Iris pigment epithelial cell (primary cell): ENCODE measurements at regions not wholly inside any gene's neighbourhood (a gene's known extent, or its start where the extent isn't known, plus 50 kb on each side); places are given as distances from the start of the nearest gene placed in this dataset.
A peak's percentile ranks its signal among the peaks of the same experiment; 100 is the strongest.
"Not testable (repeated sequence)": the region's sequence is repeated elsewhere in the genome, so short reads cannot be mapped to it uniquely, and the experiment has no call there.

Source experiments
- DNase-seq: peaks from one replicate; pipeline ENCODE4 v3.0.0-alpha.2; 2011; ENCODE audit warnings: low read depth

GRCh38 chr16:87033541-87034300, 283.5 kb downstream of the C16orf95 start:
- no peak for DNase-seq

GRCh38 chr16:87034317-87034716, 282.9 kb downstream of the C16orf95 start:
- no peak for DNase-seq

DNA sequence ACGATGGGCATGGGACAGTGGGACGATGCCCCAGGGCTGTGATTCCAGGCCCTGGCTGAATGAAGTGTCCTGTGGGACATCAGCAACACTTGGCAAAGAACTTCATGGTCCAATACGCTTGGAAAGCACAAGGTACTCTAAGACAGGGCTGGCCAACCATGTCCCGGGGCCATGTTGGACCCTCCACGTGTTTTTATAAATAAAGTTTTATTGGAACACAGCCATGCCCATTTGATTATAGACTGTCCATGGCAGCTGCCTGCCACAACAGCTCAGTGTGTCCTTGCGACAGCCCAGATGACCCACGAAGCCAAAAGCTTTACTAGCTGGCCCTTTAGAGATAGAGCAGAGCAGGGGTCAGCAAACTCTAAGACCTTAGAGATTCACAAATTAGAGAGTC, 282.1 kb downstream of the C16orf95 start:
- DNase-seq: no peak

DNA sequence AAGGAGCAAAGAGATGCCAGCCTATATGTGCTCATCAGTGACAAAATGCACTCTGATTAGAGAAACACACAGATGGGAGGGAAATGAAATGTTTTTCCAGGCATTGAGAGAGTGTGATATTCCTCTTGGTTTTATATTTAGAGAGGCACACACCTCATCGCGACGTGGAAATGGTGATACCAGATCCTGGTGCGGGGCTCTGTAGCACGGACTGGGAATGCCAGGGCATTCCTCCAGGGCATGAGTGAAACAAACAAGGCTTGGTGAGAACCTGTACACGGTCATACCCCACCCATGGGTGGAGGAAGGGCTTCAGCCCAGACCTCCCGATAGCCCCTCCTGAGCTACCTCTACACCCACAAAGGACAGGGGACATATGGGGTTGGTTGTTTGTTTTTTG, 280.2 kb downstream of the C16orf95 start:
- DNase-seq: no peak

DNA sequence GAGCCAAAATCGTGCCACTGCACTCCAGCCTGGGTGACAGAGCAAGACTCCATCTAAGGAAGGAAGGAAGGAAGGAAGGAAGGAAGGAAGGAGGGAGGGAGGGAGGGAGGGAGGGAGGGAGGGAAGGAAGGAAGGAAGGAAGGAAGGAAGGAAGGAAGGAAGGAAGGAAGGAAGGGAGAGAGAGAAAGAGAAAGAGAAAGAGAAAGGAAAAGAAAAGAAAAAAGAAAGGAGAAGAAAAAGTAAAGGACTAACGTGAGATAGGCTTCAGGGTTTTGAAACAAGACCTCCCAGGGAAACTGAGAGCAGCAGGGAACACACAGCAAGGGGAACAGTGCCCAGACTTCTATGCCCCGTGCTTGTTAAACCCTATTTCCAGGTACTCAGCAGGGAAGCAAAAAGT, 278.7 kb downstream of the C16orf95 start:
- not testable (repeated sequence) for DNase-seq

- no peak for DNase-seq
These were observed 276.7 kb downstream of the C16orf95 start for GRCh38 chr16:87040169-87041117.

GRCh38 chr16:87041286-87041685, 275.9 kb downstream of the C16orf95 start:
- DNase-seq: no peak

DNA sequence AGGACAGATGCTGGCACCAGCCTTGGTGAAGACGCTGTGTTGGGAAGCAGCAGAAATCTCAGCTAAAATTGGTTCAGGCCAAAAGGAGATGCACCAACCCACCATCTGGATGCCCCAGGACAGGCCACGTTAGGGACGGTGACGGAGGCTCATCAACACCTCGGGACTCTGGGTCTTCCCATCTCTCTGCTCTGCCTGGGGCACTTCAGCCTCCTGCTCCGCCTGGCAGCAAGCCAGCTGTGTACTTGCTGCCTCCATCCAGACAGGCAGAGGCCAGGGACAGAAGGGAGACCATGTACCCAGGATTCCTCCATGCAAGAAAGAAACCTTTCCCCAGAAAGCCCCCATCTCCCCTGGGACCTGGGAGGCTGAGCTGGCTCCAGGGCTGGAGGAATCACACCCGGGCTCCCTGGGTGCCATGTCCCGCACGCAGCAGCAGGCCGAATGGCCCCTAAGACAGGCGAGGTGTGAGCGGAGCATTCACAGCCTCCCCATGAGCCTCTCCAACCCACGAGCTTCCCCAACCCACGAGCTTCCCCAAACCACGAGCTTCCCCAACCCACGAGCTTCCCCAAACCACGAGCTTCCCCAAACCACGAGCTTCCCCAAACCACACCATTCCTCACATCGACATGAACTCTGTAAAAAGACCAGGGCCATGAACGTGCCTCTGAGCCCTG, 274.5 kb downstream of the C16orf95 start:
- DNase-seq: no peak

GRCh38 chr16:87043231-87044031, 273.8 kb downstream of the C16orf95 start:
- DNase-seq: peak; percentile 23

DNA sequence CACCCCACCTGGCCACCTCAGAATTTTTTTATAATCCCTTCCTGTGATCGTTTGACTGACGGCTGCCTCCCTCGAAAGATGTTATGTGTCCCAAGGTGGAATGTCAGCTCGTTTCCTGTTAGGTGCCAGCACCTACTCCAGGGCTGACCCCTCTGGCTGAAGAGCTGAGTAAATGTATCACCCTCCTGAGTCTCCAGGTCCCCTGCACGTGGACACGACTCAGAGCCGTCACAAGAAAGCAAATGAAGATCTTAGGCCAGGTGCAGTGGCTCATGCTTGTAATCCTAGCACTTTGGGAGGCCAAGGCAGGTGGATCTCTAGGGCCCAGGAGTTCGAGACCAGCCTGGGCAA, 273.2 kb downstream of the C16orf95 start:
- DNase-seq: no peak

- DNase-seq: no peak
These were observed 272.4 kb downstream of the C16orf95 start for GRCh38 chr16:87044829-87045228.

- no peak for DNase-seq
These were observed 271.6 kb downstream of the C16orf95 start for GRCh38 chr16:87045466-87046216.

DNA sequence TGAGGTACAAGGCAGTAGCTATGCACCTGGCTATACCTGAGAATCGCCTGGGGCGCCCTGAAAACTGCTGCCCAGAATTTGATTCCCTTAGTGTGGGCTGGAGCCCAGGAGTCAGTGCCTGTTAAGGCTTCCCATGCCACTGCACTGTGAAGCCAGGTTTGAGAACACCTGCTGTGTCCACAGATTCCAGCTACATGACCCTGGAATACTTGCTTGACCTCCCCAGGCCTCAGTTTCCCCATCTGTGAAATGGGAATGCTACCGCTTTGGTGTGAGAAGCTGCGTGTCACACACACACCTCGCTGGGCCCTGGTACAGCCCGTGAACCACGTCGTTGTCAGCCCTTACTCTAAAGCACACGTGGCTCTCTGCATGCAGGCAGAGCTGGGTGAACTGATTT, 271.0 kb downstream of the C16orf95 start:
- DNase-seq: no peak

- DNase-seq: no peak
These were observed 269.8 kb downstream of the C16orf95 start for GRCh38 chr16:87047221-87048037.

DNA sequence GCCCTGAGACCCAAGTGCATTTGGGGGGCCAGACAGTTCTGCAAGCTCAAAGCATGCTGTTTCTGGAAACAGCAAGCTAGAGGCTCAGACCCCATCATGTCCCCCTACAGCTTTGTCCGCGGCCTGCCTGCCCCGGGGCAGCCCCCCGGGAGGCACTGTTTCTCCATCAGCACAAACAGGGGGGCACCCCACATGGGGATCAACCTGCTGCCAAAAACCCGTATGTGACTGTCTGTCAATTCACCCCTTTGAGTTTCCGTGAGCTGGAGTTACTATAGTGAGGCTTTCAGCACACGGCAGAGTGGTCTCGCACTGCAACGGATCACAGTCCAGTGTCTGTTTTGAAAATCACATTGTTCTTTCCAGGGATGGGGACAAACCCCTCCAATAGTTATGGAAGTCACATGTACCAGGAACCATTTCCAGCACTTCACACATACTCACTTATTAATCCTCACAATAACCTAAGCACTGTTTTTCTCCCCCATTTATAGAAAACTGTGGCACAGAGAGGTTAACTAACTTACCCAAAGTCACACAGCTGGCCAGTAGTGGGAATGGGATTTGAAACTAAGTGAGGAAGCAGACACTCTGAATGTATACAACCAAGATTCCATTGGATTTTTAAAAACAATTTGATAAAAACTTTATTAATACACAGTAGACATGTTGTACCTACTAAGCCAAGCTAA, 269.0 kb downstream of the C16orf95 start:
- no peak for DNase-seq

- no peak for DNase-seq
These were observed 268.5 kb downstream of the C16orf95 start for GRCh38 chr16:87048730-87049115.

DNA sequence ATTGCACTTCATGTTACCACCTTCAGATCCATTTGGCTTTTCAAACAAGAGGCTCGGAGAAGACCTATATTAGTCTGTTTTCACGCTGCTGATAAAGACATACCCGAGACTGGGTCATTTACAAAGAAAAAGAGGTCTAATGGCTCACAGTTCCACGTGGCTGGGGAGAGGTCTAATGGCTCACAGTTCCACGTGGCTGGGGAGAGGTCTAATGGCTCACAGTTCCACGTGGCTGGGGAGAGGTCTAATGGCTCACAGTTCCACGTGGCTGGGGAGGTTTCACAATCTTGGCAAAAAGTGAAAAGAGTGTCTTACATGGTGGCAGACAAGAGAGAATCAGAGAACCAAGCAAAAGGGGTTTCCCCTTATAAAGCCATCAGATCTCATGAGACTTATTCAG, 268.0 kb downstream of the C16orf95 start:
- DNase-seq: not testable (repeated sequence)

- DNase-seq: no peak
These were observed 267.1 kb downstream of the C16orf95 start for GRCh38 chr16:87050142-87050541.

DNA sequence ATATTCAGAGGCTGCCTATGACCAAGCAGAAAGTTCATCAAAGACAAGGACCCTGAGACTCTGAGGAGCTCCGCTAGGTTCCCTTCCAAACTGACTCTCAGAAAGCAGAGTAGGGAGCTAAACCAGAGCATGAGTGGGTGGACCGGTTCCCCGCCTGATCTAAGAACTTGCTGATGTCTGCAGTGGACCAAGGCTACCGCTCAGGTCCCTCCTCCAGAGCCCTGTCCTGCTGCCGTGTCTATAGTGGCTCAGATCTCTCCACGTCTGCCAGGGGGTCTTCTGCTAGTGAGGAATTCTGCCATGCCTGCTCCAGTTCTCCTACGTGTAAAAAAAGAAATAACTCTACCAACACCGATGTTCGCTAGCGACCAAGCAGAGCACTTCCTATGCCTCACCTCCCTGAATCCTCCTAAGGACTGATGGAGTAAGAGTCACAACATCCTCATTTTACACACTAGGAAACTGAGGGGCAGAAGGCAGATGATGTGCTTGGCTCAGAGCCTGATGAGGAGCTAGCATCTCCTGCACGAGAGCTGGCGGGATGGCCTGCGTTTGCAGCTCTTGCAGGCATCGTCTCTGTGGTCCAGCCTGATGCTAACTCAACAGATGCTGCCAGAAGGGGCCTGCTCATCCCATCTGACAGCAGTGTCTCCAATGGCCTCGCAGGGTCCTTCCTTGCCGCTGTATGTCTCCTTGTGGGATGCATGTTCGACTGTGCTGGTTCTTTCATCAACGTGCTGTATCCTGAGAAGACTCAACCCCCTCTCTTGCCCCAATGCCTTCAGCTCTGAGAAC, 265.5 kb downstream of the C16orf95 start:
- no peak for DNase-seq
